HG03571 (cell line): ENCODE measurements at regions not wholly inside any gene's neighbourhood (a gene's known extent, or its start where the extent isn't known, plus 50 kb on each side); places are given as distances from the start of the nearest gene placed in this dataset.

ENCODE experiments used
- ATAC-seq: cut with Tn5 transposase; IDR thresholded peaks from one replicate; pipeline ENCODE4 v1.9.1; 2021; ENCODE audit not compliant: unreplicated experiment

GRCh38 chr10:8923096-8923495 lies 868.6 kb downstream of the GATA3 start:
- no peak for ATAC-seq

- no peak for ATAC-seq
These were observed 873.2 kb downstream of the GATA3 start for GRCh38 chr10:8927705-8928104.

GRCh38 chr10:8946451-8946850 lies 892.0 kb downstream of the GATA3 start:
- ATAC-seq = no peak

GRCh38 chr10:8950978-8951377 lies 896.5 kb downstream of the GATA3 start:
- ATAC-seq = no peak

- no peak for ATAC-seq
These were observed 897.1 kb downstream of the GATA3 start for GRCh38 chr10:8951440-8952089.

- ATAC-seq = no peak
These were observed 901.9 kb downstream of the GATA3 start for GRCh38 chr10:8956400-8956799.

- ATAC-seq = no peak
These were observed 907.8 kb downstream of the GATA3 start for GRCh38 chr10:8962249-8962648.

- no peak for ATAC-seq
These were observed 912.6 kb downstream of the GATA3 start for GRCh38 chr10:8967061-8967460.

- ATAC-seq = no peak
These were observed 915.4 kb downstream of the GATA3 start for GRCh38 chr10:8969853-8970252.

GRCh38 chr10:8975535-8975934 lies 921.0 kb downstream of the GATA3 start:
- no peak for ATAC-seq

GRCh38 chr10:8978100-8978499 lies 923.6 kb downstream of the GATA3 start:
- ATAC-seq = no peak

- no peak for ATAC-seq
These were observed 925.5 kb downstream of the GATA3 start for GRCh38 chr10:8979976-8980375.

GRCh38 chr10:8981277-8981676 lies 926.8 kb downstream of the GATA3 start:
- no peak for ATAC-seq

GRCh38 chr10:8985651-8986050 lies 931.2 kb downstream of the GATA3 start:
- no peak for ATAC-seq

- no peak for ATAC-seq
These were observed 932.5 kb downstream of the GATA3 start for GRCh38 chr10:8986975-8987374.

GRCh38 chr10:8987712-8988111 lies 933.2 kb downstream of the GATA3 start:
- ATAC-seq = no peak

GRCh38 chr10:8990280-8990987 lies 935.9 kb downstream of the GATA3 start:
- ATAC-seq = no peak

- ATAC-seq = no peak
These were observed 937.5 kb downstream of the GATA3 start for GRCh38 chr10:8992009-8992408.

- ATAC-seq = no peak
These were observed 939.4 kb downstream of the GATA3 start for GRCh38 chr10:8993864-8994263.

- no peak for ATAC-seq
These were observed 944.3 kb downstream of the GATA3 start for GRCh38 chr10:8998751-8999150.

GRCh38 chr10:9003122-9003521 lies 948.6 kb downstream of the GATA3 start:
- no peak for ATAC-seq

- no peak for ATAC-seq
These were observed 950.2 kb downstream of the GATA3 start for GRCh38 chr10:9004736-9005135.

GRCh38 chr10:9009505-9009904 lies 955.0 kb downstream of the GATA3 start:
- no peak for ATAC-seq
